Activated naive CD4-positive, alpha-beta T cell treated with Interleukin-2 at 50 U/mL for 16 hours (primary cell): ENCODE measurements at regions not wholly inside any gene's neighbourhood (a gene's known extent, or its start where the extent isn't known, plus 50 kb on each side); places are given as distances from the start of the nearest gene placed in this dataset.

Experiments
- DNase-seq: peaks from one replicate; pipeline ENCODE4 v3.0.0-alpha.2; 2020

- no peak for DNase-seq
Observed at GRCh38 chr5:15074651-15075050, 203.1 kb upstream of the ANKH start.

- DNase-seq, result no peak
Observed at GRCh38 chr5:15073453-15073852, 201.9 kb upstream of the ANKH start.

GRCh38 chr5:15070907-15071306 is 199.3 kb upstream of the ANKH start:
- no peak for DNase-seq

GRCh38 chr5:15069407-15069905 is 197.9 kb upstream of the ANKH start:
- DNase-seq, result no peak

- DNase-seq, result no peak
Observed at GRCh38 chr5:15065091-15065490, 193.5 kb upstream of the ANKH start.

GRCh38 chr5:15064396-15064795 is 192.8 kb upstream of the ANKH start:
- DNase-seq, result no peak

GRCh38 chr5:15056988-15057592 is 185.5 kb upstream of the ANKH start:
- DNase-seq, result no peak

GRCh38 chr5:15044521-15044920 is 172.9 kb upstream of the ANKH start:
- DNase-seq, result no peak

- no peak for DNase-seq
Observed at GRCh38 chr5:15037247-15037908, 165.8 kb upstream of the ANKH start.

- DNase-seq, result no peak
Observed at GRCh38 chr5:15034379-15034778, 162.8 kb upstream of the ANKH start.

- no peak for DNase-seq
Observed at GRCh38 chr5:15031180-15031579, 159.6 kb upstream of the ANKH start.

GRCh38 chr5:15027764-15028163 is 156.2 kb upstream of the ANKH start:
- DNase-seq, result no peak

GRCh38 chr5:15026944-15027343 is 155.4 kb upstream of the ANKH start:
- DNase-seq, result no peak

GRCh38 chr5:15026011-15026893 is 154.7 kb upstream of the ANKH start:
- no peak for DNase-seq

- no peak for DNase-seq
Observed at GRCh38 chr5:15023846-15024245, 152.3 kb upstream of the ANKH start.

GRCh38 chr5:15023266-15023665 is 151.7 kb upstream of the ANKH start:
- DNase-seq, result no peak

GRCh38 chr5:15021266-15022046 is 149.9 kb upstream of the ANKH start:
- no peak for DNase-seq

GRCh38 chr5:15020736-15021135 is 149.2 kb upstream of the ANKH start:
- DNase-seq, result no peak

GRCh38 chr5:15014809-15015208 is 143.2 kb upstream of the ANKH start:
- no peak for DNase-seq

GRCh38 chr5:15013654-15014463 is 142.3 kb upstream of the ANKH start:
- DNase-seq, result no peak

GRCh38 chr5:15012061-15012460 is 140.5 kb upstream of the ANKH start:
- DNase-seq, result no peak

GRCh38 chr5:15010936-15011335 is 139.4 kb upstream of the ANKH start:
- no peak for DNase-seq
